Lung (tissue), 11 donors: ENCODE measurements at regions not wholly inside any gene's neighbourhood (a gene's known extent, or its start where the extent isn't known, plus 50 kb on each side); places are given as distances from the start of the nearest gene placed in this dataset.

Source experiments
- ATAC-seq: fragments of 200-7000 bp; cut with Tn5 transposase; one replicate; pipeline ENCODE4 v1.9.1; 2020; ENCODE audit warnings: moderate number of reproducible peaks; ENCODE audit not compliant: insufficient read depth, low FRiP score
- DNase-seq, 3 donors: peaks; one replicate each; pipeline ENCODE4 v3.0.0-alpha.2; 2013 to 2017
- H3K27ac ChIP-seq, 2 donors: one replicate each; pipeline ENCODE4 v1.5.1; 2013; ENCODE audit warnings: mild to moderate bottlenecking in 2 of 2, moderate library complexity in 2 of 2, control low read depth in 1 of 2, inconsistent platforms in 1 of 2, low read depth in 1 of 2, low read length in 1 of 2
- H3K27me3 ChIP-seq, 3 donors: one replicate each; pipeline ENCODE4 v1.5.1; 2013; ENCODE audit warnings: low read length in 2 of 3; ENCODE audit not compliant: control insufficient read depth in 3 of 3, insufficient read depth in 3 of 3
- H3K36me3 ChIP-seq, 4 donors: one replicate each; pipeline ENCODE4 v1.5.1; 2013; ENCODE audit warnings: low read length in 4 of 4, mild to moderate bottlenecking in 1 of 4, moderate library complexity in 1 of 4; ENCODE audit not compliant: control insufficient read depth in 4 of 4, insufficient read depth in 4 of 4
- H3K4me1 ChIP-seq, 5 donors: one replicate each; pipeline ENCODE4 v1.5.1; 2013; ENCODE audit warnings: low read length in 5 of 5, mild to moderate bottlenecking in 2 of 5, moderate library complexity in 1 of 5; ENCODE audit not compliant: control insufficient read depth in 5 of 5, insufficient read depth in 5 of 5
- H3K4me3 ChIP-seq: one replicate; pipeline ENCODE4 v1.5.1; 2013; ENCODE audit warnings: mild to moderate bottlenecking, control low read depth, moderate library complexity
- H3K9ac ChIP-seq, 2 donors: one replicate each; pipeline ENCODE4 v1.5.1; 2013; ENCODE audit warnings: low read length in 2 of 2, control low read depth in 1 of 2; ENCODE audit not compliant: insufficient read depth in 1 of 2
- H3K9me3 ChIP-seq, 4 donors: one replicate each; pipeline ENCODE4 v1.5.1; 2013; ENCODE audit warnings: low read length in 3 of 4, mild to moderate bottlenecking in 1 of 4, moderate library complexity in 1 of 4; ENCODE audit not compliant: control insufficient read depth in 4 of 4, insufficient read depth in 3 of 4
- WGBS, 2 donors: extraction: QIAGEN DNeasy Blood & Tissue Kit; methylation state at CpG; one replicate each; pipeline ENCODE4 v1.1.7; 2013; 5-methylcytosine and 5-hydroxymethylcytosine counted together
- TF ChIP-seq, protein P1 (sequence below): IDR thresholded peaks from 2 replicates; pipeline ENCODE4 v1.5.1; 2012; ENCODE audit warnings: mild to moderate bottlenecking; ENCODE audit errors: control extremely low read depth, extremely low read depth
- donor health status: control.
- donor health status: control.
- donor health status: Bipolar disorder and iron deficiency.
- donor health status: healthy.
- donor health status: DM: yes; HTN: yes; CAD: no.

- ATAC-seq = no peak
- no peaks in the 10 kb centered on the region for H3K4me1 ChIP-seq
- 43 to 58% methylated on average over 1 of the region's 1 CpG for WGBS, 2 donors
- no peak overlapping the region for H3K27ac ChIP-seq
- DNase-seq = no peak
- H3K9me3 ChIP-seq = no peaks in the 10 kb centered on the region
- TF ChIP-seq, protein P1, sequence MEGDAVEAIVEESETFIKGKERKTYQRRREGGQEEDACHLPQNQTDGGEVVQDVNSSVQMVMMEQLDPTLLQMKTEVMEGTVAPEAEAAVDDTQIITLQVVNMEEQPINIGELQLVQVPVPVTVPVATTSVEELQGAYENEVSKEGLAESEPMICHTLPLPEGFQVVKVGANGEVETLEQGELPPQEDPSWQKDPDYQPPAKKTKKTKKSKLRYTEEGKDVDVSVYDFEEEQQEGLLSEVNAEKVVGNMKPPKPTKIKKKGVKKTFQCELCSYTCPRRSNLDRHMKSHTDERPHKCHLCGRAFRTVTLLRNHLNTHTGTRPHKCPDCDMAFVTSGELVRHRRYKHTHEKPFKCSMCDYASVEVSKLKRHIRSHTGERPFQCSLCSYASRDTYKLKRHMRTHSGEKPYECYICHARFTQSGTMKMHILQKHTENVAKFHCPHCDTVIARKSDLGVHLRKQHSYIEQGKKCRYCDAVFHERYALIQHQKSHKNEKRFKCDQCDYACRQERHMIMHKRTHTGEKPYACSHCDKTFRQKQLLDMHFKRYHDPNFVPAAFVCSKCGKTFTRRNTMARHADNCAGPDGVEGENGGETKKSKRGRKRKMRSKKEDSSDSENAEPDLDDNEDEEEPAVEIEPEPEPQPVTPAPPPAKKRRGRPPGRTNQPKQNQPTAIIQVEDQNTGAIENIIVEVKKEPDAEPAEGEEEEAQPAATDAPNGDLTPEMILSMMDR = no peak
- no peaks in the 10 kb centered on the region for H3K27me3 ChIP-seq
- H3K9ac ChIP-seq = no peak overlapping the region
- no peaks in the 10 kb centered on the region for H3K36me3 ChIP-seq
- no peak overlapping the region for H3K4me3 ChIP-seq
These were observed 318.2 kb upstream of the TMCO5A start for GRCh38 chr15:37616215-37616614.

DNA sequence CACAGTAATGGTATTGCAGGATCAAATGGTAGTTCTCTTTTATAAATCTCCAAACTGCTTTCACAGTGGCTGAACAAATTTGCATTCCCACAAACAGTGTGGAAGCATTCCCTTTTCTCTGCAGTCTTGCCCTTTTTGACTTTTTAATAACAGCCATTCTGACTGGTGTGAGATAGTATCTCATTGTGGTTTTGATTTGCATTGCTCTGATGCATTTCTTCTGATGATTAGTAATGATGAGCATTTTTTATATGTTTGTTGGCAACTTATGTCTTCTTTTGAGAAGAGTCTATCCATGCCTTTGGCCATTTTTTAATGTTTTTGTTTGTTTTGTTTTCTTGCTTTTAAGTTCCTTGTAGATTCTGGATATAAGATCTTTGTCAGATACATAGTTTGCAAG, 316.1 kb upstream of the TMCO5A start:
- ATAC-seq = no peak

GRCh38 chr15:37619358-37620042, 314.9 kb upstream of the TMCO5A start:
- Histone ChIP-seq H3K4me1 (no peaks in the 10 kb centered on the region), H3K27me3 (no peaks in the 10 kb centered on the region), H3K9ac (no peak overlapping the region), H3K36me3 (no peaks in the 10 kb centered on the region), H3K4me3 (no peak overlapping the region), H3K27ac (no peak overlapping the region), H3K9me3 (no peaks in the 10 kb centered on the region)
- ATAC-seq (no peak), DNase-seq (no peak)
- TF ChIP-seq, protein P1 = no peak
- 93 to 98% methylated on average over 2 of the region's 2 CpGs for WGBS, 2 donors

More for the DNA sequence above, 316.1 kb upstream of the TMCO5A start:
- no peak overlapping the region for H3K27ac ChIP-seq
- no peaks in the 10 kb centered on the region for H3K9me3 ChIP-seq
- DNase-seq = no peak
- no peaks in the 10 kb centered on the region for H3K27me3 ChIP-seq
- H3K9ac ChIP-seq = no peak overlapping the region
- no peaks in the 10 kb centered on the region for H3K4me1 ChIP-seq
- TF ChIP-seq, protein P1 = no peak
- H3K4me3 ChIP-seq = no peak overlapping the region
- H3K36me3 ChIP-seq = no peaks in the 10 kb centered on the region

DNA sequence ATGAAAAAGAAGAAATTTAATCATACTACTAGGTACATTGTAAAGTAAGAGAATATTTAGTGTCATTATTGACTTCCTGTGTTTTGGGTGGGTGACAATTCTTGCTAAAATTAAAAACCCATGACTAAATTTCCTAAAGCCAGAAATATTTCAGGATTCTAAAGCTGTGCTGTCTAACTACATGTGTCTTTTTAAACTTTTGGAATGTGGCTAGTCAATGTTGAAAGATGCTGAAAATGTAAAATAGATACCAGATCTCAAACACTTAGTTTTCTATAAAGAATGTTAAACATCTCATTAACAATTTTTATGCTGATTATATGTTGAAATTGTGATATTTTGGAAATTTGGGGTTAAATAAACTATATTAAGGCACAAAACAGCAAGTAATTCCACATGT, 308.9 kb upstream of the TMCO5A start:
- Histone ChIP-seq H3K36me3 (no peaks in the 10 kb centered on the region), H3K4me3 (no peak overlapping the region), H3K9ac (no peak overlapping the region), H3K27ac (no peak overlapping the region), H3K9me3 (no peaks in the 10 kb centered on the region), H3K27me3 (no peaks in the 10 kb centered on the region), H3K4me1 (no peaks in the 10 kb centered on the region)
- ATAC-seq = no peak
- TF ChIP-seq, protein P1 = no peak
- no peak for DNase-seq
